ENCODE measurements at regions not wholly inside any gene's neighbourhood (a gene's known extent, or its start where the extent isn't known, plus 50 kb on each side); places are given as distances from the start of the nearest gene placed in this dataset.

GRCh38 chr5:121693864-121694263 lies 157.8 kb upstream of the FTMT start:
- no peak for TF ChIP-seq CTCF (IDR thresholded peaks at IDR 0.05)
- no peak for TF ChIP-seq POLR2AphosphoS5 (IDR thresholded peaks at IDR 0.05)

All from sigmoid colon (tissue), 4 donors.